ENCODE measurements at regions not wholly inside any gene's neighbourhood (a gene's known extent, or its start where the extent isn't known, plus 50 kb on each side); places are given as distances from the start of the nearest gene placed in this dataset.

DNA sequence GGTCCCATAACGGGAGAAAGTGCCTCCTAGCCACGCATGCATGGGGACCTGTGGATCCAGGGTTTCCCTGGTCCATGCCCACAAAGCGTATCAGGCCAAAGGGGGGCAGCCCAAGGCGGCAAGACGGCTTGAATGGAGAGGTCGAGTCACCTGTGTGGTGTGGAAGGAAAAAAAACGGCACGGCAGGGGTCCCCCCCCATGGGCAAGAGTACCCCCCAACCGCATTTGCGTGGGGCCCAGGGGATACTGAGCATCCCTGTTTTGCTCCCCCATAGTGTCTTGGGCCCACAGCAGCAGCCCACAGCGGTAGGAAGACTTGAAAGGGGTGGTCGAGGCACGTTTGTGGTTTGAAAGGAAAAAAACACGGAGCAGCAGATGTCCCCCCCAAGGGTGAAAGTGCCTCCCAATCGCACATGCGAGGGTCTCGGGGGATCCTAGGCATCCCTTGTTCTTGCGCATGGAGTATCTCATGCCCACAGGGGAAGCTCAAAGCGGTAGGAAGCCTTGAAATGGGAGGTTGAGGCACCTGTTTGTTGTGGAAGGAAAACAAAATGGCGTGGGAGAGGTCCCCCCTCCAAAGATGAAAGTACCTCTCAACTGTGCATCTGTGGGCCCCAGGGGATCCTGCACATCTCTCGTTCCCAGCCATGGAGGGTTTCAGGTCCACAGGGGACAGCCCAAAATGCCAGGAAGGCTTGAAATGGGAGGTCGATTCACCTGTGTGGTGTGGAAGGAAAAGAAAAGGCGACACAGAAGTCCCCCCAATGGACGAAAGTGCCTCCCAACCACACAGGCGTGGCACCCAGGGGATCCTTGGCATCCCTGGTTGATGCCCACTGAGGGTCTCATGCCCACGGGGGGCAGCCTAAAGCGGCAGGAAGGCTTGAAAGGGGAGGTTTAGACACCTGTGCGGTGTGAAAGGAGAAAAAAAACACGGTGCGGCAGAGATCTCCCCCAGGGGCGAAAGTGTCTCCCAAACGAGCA, 577.5 kb downstream of the ALG10 start:
- TF ChIP-seq, protein P1, sequence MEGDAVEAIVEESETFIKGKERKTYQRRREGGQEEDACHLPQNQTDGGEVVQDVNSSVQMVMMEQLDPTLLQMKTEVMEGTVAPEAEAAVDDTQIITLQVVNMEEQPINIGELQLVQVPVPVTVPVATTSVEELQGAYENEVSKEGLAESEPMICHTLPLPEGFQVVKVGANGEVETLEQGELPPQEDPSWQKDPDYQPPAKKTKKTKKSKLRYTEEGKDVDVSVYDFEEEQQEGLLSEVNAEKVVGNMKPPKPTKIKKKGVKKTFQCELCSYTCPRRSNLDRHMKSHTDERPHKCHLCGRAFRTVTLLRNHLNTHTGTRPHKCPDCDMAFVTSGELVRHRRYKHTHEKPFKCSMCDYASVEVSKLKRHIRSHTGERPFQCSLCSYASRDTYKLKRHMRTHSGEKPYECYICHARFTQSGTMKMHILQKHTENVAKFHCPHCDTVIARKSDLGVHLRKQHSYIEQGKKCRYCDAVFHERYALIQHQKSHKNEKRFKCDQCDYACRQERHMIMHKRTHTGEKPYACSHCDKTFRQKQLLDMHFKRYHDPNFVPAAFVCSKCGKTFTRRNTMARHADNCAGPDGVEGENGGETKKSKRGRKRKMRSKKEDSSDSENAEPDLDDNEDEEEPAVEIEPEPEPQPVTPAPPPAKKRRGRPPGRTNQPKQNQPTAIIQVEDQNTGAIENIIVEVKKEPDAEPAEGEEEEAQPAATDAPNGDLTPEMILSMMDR (conservative IDR thresholded peaks at IDR 0.05) = no peak
- TF ChIP-seq EZH2 (IDR thresholded peaks at IDR 0.05; ENCODE audit: low read depth) = no peak
